22Rv1 (cell line): ENCODE measurements at regions not wholly inside any gene's neighbourhood (a gene's known extent, or its start where the extent isn't known, plus 50 kb on each side); places are given as distances from the start of the nearest gene placed in this dataset.

Source experiments
- ZFX ChIP-seq: fragments of 450-650 bp; IDR thresholded peaks from 2 replicates; pipeline ENCODE4 v1.6.1; 2017; ENCODE audit warnings: antibody characterized with exemption, borderline replicate concordance
- TF ChIP-seq, protein P1 (sequence below): fragments of 450-650 bp; IDR thresholded peaks from 2 replicates; pipeline ENCODE4 v1.5.1; 2017; ENCODE audit warnings: mild to moderate bottlenecking

DNA sequence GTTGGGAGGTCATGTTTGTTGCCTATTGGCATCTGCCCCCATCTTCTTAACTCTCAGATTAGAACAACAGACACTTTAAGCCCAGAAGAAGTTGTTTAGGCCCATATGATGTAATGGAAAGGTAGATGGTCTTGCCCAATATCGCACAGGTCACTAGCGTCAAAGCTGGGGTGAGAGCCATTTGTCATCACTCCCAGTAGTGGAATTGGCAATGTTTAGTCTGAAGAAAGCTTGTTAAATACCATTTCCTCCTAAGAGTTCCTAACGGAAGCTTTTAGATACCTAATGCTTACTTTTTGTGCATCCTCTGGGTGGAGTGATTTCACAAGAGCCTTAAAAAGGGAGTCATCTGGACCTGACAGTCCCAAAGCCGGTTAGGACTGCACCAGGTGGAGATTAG lies 125.4 kb downstream of the DACT1 start:
- TF ChIP-seq, protein P1, sequence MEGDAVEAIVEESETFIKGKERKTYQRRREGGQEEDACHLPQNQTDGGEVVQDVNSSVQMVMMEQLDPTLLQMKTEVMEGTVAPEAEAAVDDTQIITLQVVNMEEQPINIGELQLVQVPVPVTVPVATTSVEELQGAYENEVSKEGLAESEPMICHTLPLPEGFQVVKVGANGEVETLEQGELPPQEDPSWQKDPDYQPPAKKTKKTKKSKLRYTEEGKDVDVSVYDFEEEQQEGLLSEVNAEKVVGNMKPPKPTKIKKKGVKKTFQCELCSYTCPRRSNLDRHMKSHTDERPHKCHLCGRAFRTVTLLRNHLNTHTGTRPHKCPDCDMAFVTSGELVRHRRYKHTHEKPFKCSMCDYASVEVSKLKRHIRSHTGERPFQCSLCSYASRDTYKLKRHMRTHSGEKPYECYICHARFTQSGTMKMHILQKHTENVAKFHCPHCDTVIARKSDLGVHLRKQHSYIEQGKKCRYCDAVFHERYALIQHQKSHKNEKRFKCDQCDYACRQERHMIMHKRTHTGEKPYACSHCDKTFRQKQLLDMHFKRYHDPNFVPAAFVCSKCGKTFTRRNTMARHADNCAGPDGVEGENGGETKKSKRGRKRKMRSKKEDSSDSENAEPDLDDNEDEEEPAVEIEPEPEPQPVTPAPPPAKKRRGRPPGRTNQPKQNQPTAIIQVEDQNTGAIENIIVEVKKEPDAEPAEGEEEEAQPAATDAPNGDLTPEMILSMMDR = no peak
- TF ChIP-seq ZFX = no peak
